ENCODE measurements at regions not wholly inside any gene's neighbourhood (a gene's known extent, or its start where the extent isn't known, plus 50 kb on each side); places are given as distances from the start of the nearest gene placed in this dataset.

GRCh38 chrX:44071070-44071645, 98.0 kb upstream of the NDP start:
- H3K4me1 ChIP-seq (ENCODE audit: control insufficient read depth in 1 of 2, insufficient read depth in 1 of 2, low read depth in 1 of 2, low read length in 1 of 2): no peaks in the 10 kb centered on the region
- H3K27me3 ChIP-seq: no peaks in the 10 kb centered on the region
- no peaks in the 10 kb centered on the region for H3K9me3 ChIP-seq
- TF ChIP-seq CTCF (IDR thresholded peaks at IDR 0.05): no peak
- H3K36me3 ChIP-seq: no peaks in the 10 kb centered on the region
- no peak overlapping the region for H3K27ac ChIP-seq
- H3K4me3 ChIP-seq (ENCODE audit: low read depth in 1 of 2, low read length in 1 of 2): no peak overlapping the region

GRCh38 chrX:44068043-44068442, 94.9 kb upstream of the NDP start:
- no peaks in the 10 kb centered on the region for H3K9me3 ChIP-seq
- no peak overlapping the region for H3K27ac ChIP-seq
- TF ChIP-seq CTCF (IDR thresholded peaks at IDR 0.05): no peak
- peaks cover 0 to under 1% of the 10 kb centered on the region in 2 experiments for H3K4me1 ChIP-seq (ENCODE audit: control insufficient read depth in 1 of 2, insufficient read depth in 1 of 2, low read depth in 1 of 2, low read length in 1 of 2)
- no peaks in the 10 kb centered on the region for H3K27me3 ChIP-seq
- H3K4me3 ChIP-seq (ENCODE audit: low read depth in 1 of 2, low read length in 1 of 2): no peak overlapping the region
- no peaks in the 10 kb centered on the region for H3K36me3 ChIP-seq

DNA sequence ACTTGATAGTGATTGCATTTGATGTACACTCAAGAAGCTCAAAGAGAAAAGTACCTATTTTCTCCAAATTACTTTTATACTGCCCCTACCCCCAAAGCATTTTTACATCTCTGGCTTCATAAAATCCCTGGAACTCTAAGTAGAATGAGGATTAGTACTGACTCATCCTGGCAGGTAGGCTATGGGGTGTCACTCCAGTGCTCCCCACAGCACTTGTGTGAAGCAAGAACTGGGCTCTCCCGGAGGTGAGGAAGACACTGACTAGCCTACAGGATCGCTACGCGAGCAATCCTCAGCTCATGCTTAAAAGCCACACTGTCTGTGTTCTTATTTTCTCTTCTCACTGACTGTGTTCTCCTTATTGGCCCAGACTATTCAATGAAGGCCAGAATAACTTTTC, 90.4 kb upstream of the NDP start:
- Histone ChIP-seq H3K9me3 (no peaks in the 10 kb centered on the region), H3K4me3 (ENCODE audit: low read depth in 1 of 2, low read length in 1 of 2) (no peak overlapping the region), H3K27ac (no peak overlapping the region), H3K4me1 (ENCODE audit: control insufficient read depth in 1 of 2, insufficient read depth in 1 of 2, low read depth in 1 of 2, low read length in 1 of 2) (peaks cover 3 to 14% of the 10 kb centered on the region in 2 experiments), H3K36me3 (no peaks in the 10 kb centered on the region), H3K27me3 (no peaks in the 10 kb centered on the region)
- TF ChIP-seq CTCF (IDR thresholded peaks at IDR 0.05): no peak

DNA sequence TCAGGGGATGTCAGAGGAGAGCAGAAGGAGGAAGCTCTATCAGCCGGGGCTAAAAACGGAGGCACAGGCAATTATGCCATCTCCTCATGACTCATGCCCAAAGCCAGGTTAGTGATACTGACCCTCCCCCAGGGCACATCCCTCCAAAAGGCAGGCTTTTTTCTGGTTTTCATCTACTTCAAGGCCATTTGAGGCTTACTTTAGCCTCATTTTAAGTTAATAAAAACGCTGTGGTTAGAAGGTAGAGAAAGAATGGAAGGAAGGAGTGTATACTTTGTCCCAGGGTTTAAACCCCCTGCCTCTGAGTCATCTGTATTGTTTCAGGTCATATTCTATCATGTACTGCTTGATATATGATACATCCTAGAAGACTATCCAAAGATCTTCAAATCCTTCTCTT, 89.7 kb upstream of the NDP start:
- TF ChIP-seq CTCF (IDR thresholded peaks at IDR 0.05): no peak
- Histone ChIP-seq H3K4me3 (ENCODE audit: low read depth in 1 of 2, low read length in 1 of 2) (no peak overlapping the region), H3K9me3 (no peaks in the 10 kb centered on the region), H3K27ac (no peak overlapping the region), H3K36me3 (no peaks in the 10 kb centered on the region), H3K4me1 (ENCODE audit: control insufficient read depth in 1 of 2, insufficient read depth in 1 of 2, low read depth in 1 of 2, low read length in 1 of 2) (peaks cover 3 to 14% of the 10 kb centered on the region in 2 experiments), H3K27me3 (no peaks in the 10 kb centered on the region)

DNA sequence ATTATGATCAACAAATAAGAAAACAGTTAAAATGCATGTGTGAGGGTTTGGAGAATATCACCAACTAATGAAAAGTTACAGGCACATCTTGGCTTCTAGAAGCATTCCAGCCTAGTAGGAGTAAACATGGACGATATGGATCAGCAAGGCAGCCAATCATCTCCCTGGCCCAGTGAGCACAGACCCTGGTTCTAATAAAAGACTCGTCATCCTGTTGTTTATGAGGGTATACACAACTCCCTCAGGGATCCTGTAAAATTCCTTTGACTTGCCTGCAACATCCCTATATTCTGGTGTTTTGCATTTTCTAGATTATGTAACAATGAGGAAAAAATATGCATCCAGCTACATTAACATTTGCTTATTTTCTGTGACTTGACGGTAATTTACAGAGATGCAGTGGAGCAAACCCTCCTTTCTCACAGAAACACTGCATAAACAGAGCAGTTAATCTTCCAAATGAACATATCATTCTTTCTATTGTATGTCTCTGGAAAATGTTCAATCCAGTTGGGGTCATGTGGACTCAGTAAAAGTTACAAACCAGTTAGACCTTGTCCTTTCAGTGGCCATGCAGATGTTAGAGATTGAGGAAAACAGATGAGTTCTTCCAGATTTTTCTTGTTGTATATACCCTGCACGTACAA, 88.9 kb upstream of the NDP start:
- Histone ChIP-seq H3K36me3 (no peaks in the 10 kb centered on the region), H3K4me1 (ENCODE audit: control insufficient read depth in 1 of 2, insufficient read depth in 1 of 2, low read depth in 1 of 2, low read length in 1 of 2) (peaks cover 3 to 14% of the 10 kb centered on the region in 2 experiments), H3K9me3 (no peaks in the 10 kb centered on the region), H3K4me3 (ENCODE audit: low read depth in 1 of 2, low read length in 1 of 2) (no peak overlapping the region), H3K27me3 (no peaks in the 10 kb centered on the region), H3K27ac (no peak overlapping the region)
- no peak for TF ChIP-seq CTCF (IDR thresholded peaks at IDR 0.05)

Measured in neutrophil (primary cell).